ENCODE measurements at regions not wholly inside any gene's neighbourhood (a gene's known extent, or its start where the extent isn't known, plus 50 kb on each side); places are given as distances from the start of the nearest gene placed in this dataset.

- no peak for TF ChIP-seq CTCF (conservative IDR thresholded peaks at IDR 0.05; ENCODE audit: low read depth, low read length)
- no peak for TF ChIP-seq EZH2 (IDR thresholded peaks at IDR 0.05; ENCODE audit: low read length, unreplicated experiment)
- TF ChIP-seq EZH2phosphoT487 (IDR thresholded peaks at IDR 0.05; ENCODE audit: borderline replicate concordance, low read length), result no peak
Measured at GRCh38 chr3:118827446-118827845, 207.2 kb downstream of the IGSF11 start.

All from PC-3 (cell line).